ENCODE measurements at regions not wholly inside any gene's neighbourhood (a gene's known extent, or its start where the extent isn't known, plus 50 kb on each side); places are given as distances from the start of the nearest gene placed in this dataset.

- TF ChIP-seq CTCF (IDR thresholded peaks at IDR 0.05; ENCODE audit: low read depth, low read length) (no peak), POLR2A (IDR thresholded peaks at IDR 0.05; ENCODE audit: extremely low read depth, insufficient read length) (no peak), MYC (IDR thresholded peaks at IDR 0.05; ENCODE audit: low read depth, low read length) (no peak)
Observed at GRCh38 chr6:101266063-101266462, 127.4 kb upstream of the GRIK2 start.
